ENCODE measurements at regions not wholly inside any gene's neighbourhood (a gene's known extent, or its start where the extent isn't known, plus 50 kb on each side); places are given as distances from the start of the nearest gene placed in this dataset.

DNA sequence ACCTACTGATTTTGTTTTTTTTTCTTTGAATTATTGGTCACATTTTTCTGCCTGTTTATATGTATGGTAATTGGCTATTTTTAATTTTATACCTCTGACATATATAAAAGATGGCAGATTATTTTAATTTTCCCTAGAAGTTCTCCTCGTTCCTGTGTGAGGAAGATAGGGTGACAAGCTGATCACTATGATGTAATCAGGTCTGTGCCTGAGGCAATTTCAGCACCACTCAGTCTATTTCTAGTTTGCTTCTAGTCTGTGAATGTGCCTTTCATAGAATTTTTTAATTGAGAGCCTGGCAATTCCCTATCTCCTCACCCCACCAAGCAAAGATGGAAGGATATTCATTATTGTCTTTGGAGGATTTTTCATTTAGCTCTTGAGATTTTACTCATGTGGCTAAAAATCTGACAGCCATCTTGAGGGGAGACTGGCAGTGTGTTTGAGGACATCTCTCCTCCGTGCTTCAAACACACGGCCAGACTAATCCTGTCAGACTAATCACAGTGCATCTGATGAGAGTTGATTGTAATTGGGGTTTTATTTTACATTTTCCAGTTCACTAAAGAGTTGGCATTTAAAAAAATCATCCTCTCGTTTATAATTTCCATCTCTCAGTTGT lies 500.3 kb downstream of the TRIML1 start:
- H3K36me3 ChIP-seq (ENCODE audit: low read depth, low read length) = no peaks in the 10 kb centered on the region
- H3K27ac ChIP-seq (ENCODE audit: low read length) = no peak overlapping the region
- H4K20me1 ChIP-seq (ENCODE audit: low read length) = no peaks in the 10 kb centered on the region
- TF ChIP-seq, protein P1, sequence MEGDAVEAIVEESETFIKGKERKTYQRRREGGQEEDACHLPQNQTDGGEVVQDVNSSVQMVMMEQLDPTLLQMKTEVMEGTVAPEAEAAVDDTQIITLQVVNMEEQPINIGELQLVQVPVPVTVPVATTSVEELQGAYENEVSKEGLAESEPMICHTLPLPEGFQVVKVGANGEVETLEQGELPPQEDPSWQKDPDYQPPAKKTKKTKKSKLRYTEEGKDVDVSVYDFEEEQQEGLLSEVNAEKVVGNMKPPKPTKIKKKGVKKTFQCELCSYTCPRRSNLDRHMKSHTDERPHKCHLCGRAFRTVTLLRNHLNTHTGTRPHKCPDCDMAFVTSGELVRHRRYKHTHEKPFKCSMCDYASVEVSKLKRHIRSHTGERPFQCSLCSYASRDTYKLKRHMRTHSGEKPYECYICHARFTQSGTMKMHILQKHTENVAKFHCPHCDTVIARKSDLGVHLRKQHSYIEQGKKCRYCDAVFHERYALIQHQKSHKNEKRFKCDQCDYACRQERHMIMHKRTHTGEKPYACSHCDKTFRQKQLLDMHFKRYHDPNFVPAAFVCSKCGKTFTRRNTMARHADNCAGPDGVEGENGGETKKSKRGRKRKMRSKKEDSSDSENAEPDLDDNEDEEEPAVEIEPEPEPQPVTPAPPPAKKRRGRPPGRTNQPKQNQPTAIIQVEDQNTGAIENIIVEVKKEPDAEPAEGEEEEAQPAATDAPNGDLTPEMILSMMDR (conservative IDR thresholded peaks at IDR 0.05; ENCODE audit: low read depth, low read length) = no peak
- TF ChIP-seq EZH2phosphoT487 (IDR thresholded peaks at IDR 0.05; ENCODE audit: borderline replicate concordance, low read length) (no peak), EZH2 (IDR thresholded peaks at IDR 0.05; ENCODE audit: low read length, unreplicated experiment) (no peak)
- H3K4me1 ChIP-seq (ENCODE audit: insufficient read depth, low read length) = no peaks in the 10 kb centered on the region
- no peaks in the 10 kb centered on the region for H3K79me2 ChIP-seq (ENCODE audit: low read length)
- no peaks in the 10 kb centered on the region for H3K27me3 ChIP-seq (ENCODE audit: low read length)
- H3K9me2 ChIP-seq (replicated peaks; ENCODE audit: low read length) = no peaks in the 10 kb centered on the region
- ChIA-PET POLR2A (ENCODE audit: unreplicated experiment) (no interaction called here), CTCF (no interaction called here)
- ATAC-seq = no peak
- no TSS peak for BruUV-seq (replicated peaks)
- intact Hi-C loops (cut with micrococcal nuclease) = no loop called here
- H3K4me3 ChIP-seq (ENCODE audit: low read length) = no peak overlapping the region
- no peaks in the 10 kb centered on the region for H3F3A ChIP-seq (ENCODE audit: low read length, unreplicated experiment)
- H2AFZ ChIP-seq (ENCODE audit: low read length) = no peak overlapping the region
- H3K9me3 ChIP-seq (ENCODE audit: low read length) = no peaks in the 10 kb centered on the region
- no peak for DNase-seq
- H3K9ac ChIP-seq (ENCODE audit: low read length) = no peak overlapping the region
- H3K4me2 ChIP-seq (ENCODE audit: low read length) = no peak overlapping the region

- BruUV-seq (replicated peaks) = no TSS peak
- Histone ChIP-seq H3K9me2 (replicated peaks; ENCODE audit: low read length) (no peaks in the 10 kb centered on the region), H3F3A (ENCODE audit: low read length, unreplicated experiment) (no peaks in the 10 kb centered on the region), H3K4me1 (ENCODE audit: insufficient read depth, low read length) (no peaks in the 10 kb centered on the region), H3K79me2 (ENCODE audit: low read length) (no peaks in the 10 kb centered on the region), H3K9me3 (ENCODE audit: low read length) (no peaks in the 10 kb centered on the region), H2AFZ (ENCODE audit: low read length) (no peak overlapping the region), H3K36me3 (ENCODE audit: low read depth, low read length) (no peaks in the 10 kb centered on the region), H3K27me3 (ENCODE audit: low read length) (no peaks in the 10 kb centered on the region), H3K4me3 (ENCODE audit: low read length) (no peak overlapping the region), H4K20me1 (ENCODE audit: low read length) (no peaks in the 10 kb centered on the region), H3K27ac (ENCODE audit: low read length) (no peak overlapping the region), H3K9ac (ENCODE audit: low read length) (no peak overlapping the region), H3K4me2 (ENCODE audit: low read length) (no peak overlapping the region)
- intact Hi-C loops (cut with micrococcal nuclease) = no loop called here
- no peak for DNase-seq
- TF ChIP-seq EZH2phosphoT487 (IDR thresholded peaks at IDR 0.05; ENCODE audit: borderline replicate concordance, low read length) (no peak), EZH2 (IDR thresholded peaks at IDR 0.05; ENCODE audit: low read length, unreplicated experiment) (no peak)
- TF ChIP-seq, protein P1 (conservative IDR thresholded peaks at IDR 0.05; ENCODE audit: low read depth, low read length) = no peak
- CTCF ChIA-PET = no interaction called here
- no peak for ATAC-seq
- POLR2A ChIA-PET (ENCODE audit: unreplicated experiment) = no interaction called here
Observed at GRCh38 chr4:188647820-188648370, 508.7 kb downstream of the TRIML1 start.

DNA sequence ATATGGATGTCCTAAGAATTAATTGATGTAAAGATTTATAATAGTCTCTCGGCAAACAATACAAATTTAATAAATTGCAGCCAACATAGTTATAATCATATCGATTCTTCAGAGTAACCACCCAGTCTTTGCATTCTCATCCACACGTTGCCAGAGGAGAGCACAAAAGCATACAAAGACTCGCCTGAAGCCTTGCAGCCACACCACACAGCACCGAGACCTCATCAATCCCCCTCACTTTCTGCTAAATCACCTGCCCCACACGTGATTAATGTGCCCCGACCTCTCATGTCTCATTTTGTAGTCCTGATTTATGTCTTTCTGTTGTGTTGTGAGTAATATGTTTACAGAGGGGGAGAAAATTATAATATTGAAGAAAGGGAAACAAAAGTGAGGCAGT lies 510.4 kb downstream of the TRIML1 start:
- H3K9me2 ChIP-seq (replicated peaks; ENCODE audit: low read length) = no peaks in the 10 kb centered on the region
- H3K36me3 ChIP-seq (ENCODE audit: low read depth, low read length) = no peaks in the 10 kb centered on the region
- no peaks in the 10 kb centered on the region for H3F3A ChIP-seq (ENCODE audit: low read length, unreplicated experiment)
- H3K27me3 ChIP-seq (ENCODE audit: low read length) = no peaks in the 10 kb centered on the region
- H3K4me3 ChIP-seq (ENCODE audit: low read length) = no peak overlapping the region
- POLR2A ChIA-PET (ENCODE audit: unreplicated experiment) = no interaction called here
- H3K9me3 ChIP-seq (ENCODE audit: low read length) = no peaks in the 10 kb centered on the region
- intact Hi-C loops (cut with micrococcal nuclease) = no loop called here
- no peaks in the 10 kb centered on the region for H3K4me1 ChIP-seq (ENCODE audit: insufficient read depth, low read length)
- no peak for DNase-seq
- H2AFZ ChIP-seq (ENCODE audit: low read length) = no peak overlapping the region
- H3K79me2 ChIP-seq (ENCODE audit: low read length) = no peaks in the 10 kb centered on the region
- H3K4me2 ChIP-seq (ENCODE audit: low read length) = no peak overlapping the region
- no peak overlapping the region for H3K27ac ChIP-seq (ENCODE audit: low read length)
- no peak overlapping the region for H3K9ac ChIP-seq (ENCODE audit: low read length)
- ATAC-seq = no peak
- H4K20me1 ChIP-seq (ENCODE audit: low read length) = no peaks in the 10 kb centered on the region
- CTCF ChIA-PET = no interaction called here
- no TSS peak for BruUV-seq (replicated peaks)
- TF ChIP-seq EZH2phosphoT487 (IDR thresholded peaks at IDR 0.05; ENCODE audit: borderline replicate concordance, low read length) (no peak), EZH2 (IDR thresholded peaks at IDR 0.05; ENCODE audit: low read length, unreplicated experiment) (no peak)
- TF ChIP-seq, protein P1 (conservative IDR thresholded peaks at IDR 0.05; ENCODE audit: low read depth, low read length) = no peak

Measured in PC-3 (cell line).